NCI-H2227 (cell line): ENCODE measurements at regions not wholly inside any gene's neighbourhood (a gene's known extent, or its start where the extent isn't known, plus 50 kb on each side); places are given as distances from the start of the nearest gene placed in this dataset.

ENCODE experiments used
- DNase-seq: peaks from one replicate; lab custom pipeline; 2025; ENCODE audit not compliant: unreplicated experiment; lab: John Stamatoyannopoulos, UW

DNA sequence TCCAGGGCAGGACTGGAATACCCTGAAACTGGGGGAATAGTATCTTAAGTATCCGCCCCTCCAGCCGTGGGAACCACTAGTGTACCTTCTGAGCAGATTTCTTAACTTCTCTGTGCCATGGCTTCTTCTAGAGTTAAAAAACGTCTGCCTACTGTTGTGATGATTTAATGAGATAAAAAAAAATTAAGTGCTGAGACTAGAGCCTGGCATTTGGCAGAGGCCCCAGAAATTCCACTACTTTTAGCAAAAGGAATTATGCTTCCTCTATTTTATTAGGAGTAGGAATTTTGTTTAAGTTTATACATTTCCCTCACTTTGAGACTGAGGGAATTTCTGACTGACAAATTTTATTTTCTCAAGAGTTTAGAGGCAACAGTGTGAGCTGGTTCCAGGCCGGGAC lies 371.2 kb upstream of the B3GAT1 start:
- DNase-seq = no peak

DNA sequence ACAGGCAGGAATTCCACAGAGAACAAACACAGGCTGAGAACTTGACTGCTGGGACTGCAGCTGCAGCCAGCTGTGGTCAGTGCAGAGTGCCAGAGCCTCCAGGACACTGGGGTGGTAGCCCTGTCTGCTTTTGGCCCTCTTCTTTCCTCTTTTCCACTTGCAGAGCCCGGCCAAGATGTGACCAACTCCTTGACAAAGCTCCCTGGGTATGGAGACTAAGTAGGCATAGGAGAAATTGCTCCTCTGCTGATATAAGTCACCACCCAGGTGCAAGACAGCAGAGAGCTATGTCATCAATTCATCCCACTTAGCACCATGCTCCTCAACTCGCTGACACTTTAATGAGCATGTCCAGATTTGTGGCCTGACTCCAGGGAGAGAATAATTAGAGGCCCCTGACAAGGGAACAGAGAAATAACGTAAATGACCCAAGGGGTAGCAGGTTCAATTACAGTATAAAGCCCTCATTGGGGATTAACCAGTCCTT lies 369.4 kb upstream of the B3GAT1 start:
- DNase-seq = peak; percentile 34

DNA sequence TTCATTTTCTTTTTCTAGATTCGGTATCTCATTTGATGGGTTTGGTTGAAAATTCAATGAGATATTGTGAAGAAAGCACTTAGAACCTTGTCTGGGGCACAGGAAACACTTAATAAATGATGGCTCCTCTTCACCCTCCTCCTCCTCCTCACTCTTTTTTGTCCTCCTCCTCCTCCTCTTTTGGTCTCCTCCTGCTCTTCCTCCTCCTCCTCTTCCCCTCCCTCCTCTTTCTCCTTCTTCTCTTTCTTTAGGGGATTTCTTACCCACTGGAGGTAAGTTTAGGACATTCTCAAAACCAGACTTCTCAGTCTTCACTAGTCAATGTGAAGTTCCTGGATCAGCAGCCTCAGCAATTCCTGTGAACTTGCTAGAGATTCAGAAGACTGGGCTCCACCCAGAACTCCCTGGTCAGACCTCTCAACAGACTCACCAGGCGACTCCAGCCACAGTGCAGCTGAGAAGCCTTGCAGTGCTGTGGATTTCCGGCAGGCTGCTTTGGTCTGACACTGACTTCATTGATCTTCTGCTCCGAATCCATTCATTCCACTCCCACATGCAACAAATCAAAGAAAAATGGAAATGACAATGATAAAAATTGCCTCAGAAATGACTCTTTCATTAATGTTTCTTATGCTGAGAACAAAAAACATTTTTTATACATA lies 368.6 kb upstream of the B3GAT1 start:
- DNase-seq = no peak

DNA sequence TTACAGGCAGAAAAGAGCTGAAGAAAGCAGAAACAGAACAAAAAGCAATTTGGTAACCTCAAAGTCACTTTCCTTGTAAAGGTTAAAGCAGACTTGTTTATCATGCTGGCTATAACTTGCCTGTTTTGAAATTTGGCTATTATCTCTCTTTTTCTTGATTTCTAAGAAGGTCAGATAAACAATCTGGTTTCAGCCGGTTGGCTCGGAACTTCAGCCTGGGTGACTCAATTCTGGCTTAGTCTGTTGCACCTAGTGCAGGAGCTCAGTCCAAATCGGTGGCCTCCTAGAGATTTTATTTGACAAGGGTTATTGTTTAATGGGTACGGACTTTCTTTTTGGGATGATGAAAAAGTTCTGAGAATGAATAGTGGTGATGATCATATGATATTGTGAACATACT lies 367.1 kb upstream of the B3GAT1 start:
- no peak for DNase-seq

DNA sequence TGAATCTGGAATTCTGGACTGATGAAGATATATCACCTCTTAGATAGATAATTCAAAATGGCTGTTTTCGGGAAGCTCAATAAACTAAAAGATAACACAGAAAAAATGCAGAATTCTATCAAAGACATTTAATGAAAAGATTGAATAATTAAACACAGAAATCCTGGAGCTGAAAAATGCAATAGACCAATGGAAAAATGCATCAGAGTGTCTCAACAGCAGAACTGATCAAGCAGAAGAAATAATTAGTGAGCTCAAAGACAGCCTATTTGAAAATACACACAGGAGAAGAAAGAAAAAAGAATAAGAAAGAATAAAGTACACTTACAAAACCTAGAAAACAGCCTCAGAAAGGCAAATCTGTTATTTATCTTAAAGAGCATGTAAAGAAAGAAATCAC lies 356.4 kb upstream of the B3GAT1 start:
- no peak for DNase-seq

DNA sequence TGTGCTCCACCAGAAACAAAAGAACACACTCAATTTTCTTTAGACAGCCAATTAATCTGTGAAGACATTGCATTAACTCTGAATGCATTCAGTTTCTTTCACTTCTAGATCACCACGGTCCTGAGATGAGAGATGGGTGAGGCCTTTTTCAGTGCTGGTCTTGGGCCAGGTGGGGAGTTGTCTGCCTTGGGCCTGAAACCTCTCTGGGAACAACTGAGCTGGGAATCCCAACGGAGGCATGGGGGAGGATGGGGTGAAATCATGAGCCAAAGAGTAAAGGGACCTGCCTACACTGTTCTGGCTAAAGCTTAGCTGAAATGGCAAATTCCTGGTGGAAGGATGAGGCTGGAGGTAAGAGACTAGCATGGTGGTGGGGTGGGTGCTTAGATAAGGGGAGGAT lies 353.5 kb upstream of the B3GAT1 start:
- DNase-seq = no peak

DNA sequence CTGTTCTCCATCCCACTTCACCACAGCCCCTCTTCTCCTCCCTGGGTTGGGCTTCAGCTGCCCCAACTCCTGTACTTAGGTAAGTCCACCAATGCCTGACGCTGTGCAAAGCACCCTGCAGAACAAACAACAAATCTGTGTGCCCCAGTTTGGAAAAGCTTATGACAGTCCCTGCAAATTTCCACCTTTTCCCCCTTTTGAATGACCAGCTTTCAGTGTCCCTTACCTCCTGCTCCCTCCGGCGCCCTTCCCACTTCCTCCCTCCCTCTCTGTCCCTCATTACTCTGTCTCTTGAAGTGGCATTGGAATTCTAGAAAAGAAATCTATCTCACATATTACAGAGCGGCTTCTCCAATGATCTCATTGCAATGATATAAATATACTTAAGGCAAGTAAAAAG lies 352.9 kb upstream of the B3GAT1 start:
- DNase-seq = no peak

DNA sequence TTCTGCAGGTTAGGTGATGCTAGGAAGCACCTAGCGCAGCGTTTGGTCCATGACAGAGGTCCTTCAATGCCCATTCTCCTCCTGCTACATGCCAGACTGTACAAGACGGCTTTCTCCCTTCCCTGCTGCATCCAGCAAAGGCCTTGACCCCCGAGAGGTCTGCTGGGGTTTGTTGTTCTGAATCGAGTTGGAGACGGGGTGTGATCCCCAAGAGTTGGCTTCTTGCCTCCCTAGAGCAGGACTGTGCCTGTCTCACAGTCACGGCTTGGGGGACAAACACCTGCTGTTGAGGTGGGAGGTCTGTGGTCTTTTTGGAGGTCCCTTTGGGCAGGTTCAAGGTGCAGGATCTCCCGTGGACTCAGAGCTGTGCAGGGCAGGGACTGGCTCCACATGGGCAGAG lies 352.3 kb upstream of the B3GAT1 start:
- no peak for DNase-seq

DNA sequence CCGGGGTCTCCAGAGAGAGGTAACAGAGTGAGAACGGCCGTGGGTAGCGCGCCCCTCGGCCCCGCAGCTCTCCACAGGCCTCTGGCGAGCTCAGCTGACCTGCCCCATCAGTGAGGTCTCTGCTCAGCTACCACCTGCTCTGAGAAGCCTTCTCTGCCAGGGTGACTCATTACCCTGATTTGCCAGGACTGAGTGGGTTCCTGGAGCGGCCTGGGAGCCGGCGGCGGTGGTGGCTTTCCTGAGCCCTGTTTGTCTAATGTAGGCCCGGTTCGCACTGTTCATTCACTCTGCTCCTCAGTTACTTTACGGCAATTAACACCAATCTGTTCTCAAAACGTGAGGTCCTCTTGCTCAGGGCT lies 351.0 kb upstream of the B3GAT1 start:
- no peak for DNase-seq

DNA sequence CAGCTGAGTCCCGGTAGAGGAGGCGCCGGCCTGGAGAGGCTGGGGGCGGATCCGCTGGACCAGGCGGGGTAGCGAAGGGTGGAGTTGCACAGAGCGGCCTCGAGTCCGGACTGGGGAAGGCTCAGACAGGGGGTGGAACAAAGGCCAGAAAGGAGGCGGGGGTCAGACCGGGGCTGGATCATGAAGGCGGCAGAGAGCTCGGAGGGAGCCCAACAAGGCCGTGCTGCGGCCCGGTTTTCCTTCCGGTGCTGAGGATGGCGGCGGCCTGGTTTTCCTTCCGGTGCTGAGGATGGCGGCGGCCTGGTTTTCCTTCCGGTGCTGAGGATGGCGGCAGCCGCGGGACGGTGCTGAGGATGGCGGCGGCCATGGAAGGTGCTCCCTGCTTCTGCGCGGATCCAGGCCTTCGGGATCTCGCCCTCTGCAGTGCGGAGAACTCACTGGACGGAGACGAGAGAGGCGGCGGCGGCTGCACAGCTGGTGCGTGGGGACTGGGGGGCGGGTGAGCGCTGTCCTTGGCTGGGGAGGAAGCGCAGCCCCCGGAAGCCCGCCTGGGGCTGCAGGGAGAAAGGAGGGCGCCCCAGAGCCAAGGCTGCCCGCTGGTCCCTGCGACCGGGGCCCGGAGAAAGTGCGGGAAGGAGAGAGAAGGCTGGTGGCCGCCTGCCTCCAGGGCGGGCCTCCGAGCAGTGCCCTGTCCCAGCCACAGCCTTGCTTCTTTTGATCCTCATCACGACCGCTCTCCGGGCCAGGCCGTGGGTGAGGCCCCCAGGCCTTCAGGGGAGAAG lies 350.4 kb upstream of the B3GAT1 start:
- no peak for DNase-seq

DNA sequence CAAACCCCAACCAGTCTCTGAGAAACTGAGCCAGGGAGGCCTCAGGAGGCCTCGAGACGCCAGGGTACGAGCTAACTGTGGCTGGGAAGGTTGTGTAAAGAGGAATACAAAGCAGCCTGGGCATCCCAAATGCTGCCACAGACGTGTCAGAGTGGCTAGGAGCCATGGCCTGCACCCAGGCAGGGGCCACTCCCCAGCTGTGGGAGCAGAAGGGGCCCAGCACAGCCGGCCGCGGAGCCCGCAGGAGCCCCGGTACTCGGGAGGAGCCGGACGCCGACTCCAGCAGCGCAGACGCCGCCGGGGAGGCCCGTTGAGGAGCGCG lies 349.8 kb upstream of the B3GAT1 start:
- no peak for DNase-seq

DNA sequence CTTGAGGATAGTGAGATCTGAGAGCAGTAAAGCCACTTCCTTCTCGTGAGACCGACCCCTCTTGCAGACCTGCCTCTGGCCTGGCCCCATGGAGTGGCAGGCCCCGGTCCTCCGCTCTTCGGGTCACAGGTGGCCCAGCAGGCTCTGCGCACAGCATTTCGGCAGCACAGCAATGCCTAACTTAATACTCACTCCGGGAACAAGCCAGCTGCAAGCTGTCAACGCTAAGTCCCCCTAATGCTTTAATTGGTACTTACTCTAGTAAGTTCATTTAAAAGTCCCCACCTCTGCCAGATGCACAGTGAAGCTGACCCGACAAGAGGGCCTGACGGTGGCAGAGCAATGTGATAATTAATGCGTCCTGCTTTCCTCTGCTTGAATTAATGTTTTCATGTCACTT lies 349.3 kb upstream of the B3GAT1 start:
- no peak for DNase-seq

DNA sequence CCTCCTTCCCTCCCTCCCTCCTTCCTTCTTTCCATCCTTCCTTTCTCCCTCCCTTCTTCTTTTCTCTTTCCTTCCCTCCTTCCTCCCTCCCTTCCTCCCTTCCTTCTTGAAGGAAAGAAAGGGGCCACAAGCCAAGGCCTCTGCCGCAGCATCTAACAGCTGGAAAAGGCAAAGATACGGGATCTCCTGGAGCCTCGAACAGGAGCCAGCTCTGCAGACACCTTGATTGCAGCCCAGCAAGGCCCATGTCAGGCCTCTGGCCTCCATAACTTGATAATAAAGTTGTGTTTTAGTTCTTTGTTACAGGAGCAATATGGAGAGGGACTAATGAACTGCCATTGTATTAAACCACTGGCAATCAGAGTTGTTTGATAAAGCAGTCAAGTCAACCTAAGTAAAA lies 348.9 kb upstream of the B3GAT1 start:
- no peak for DNase-seq

DNA sequence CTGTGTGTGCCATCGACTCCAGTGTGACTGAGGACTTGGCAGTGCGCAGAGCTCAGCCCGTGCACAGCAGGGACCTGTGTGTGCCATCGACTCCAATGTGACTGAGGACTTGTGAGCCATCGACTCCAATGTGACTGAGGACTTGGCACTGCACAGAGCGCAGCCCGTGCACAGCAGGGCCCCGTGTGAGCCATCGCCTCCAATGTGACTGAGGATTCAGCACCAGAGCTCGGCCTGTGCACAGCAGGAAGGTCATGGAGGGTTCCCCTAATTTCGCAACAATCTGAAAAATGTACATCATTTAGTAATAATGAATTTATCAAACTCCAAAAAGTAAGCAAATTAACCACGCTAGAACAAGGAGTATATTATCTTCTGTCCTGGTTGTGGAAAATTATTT lies 348.3 kb upstream of the B3GAT1 start:
- DNase-seq = no peak

DNA sequence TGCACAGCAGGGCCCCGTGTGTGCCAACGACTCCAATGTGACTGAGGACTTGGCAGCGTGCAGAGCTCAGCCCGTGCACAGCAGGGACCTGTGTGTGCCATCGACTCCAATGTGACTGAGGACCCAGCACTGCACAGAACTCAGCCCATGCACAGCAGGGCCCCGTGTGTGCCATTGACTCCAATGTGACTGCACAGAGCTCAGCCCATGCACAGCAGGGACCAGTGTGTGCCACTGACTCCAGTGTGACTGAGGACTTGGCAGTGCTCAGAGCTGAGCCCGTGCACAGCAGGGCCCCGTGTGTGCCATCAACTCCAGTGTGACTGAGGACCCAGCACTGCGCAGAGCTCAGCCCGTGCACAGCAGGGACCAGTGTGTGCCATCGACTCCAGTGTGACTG lies 347.8 kb upstream of the B3GAT1 start:
- DNase-seq = no peak

DNA sequence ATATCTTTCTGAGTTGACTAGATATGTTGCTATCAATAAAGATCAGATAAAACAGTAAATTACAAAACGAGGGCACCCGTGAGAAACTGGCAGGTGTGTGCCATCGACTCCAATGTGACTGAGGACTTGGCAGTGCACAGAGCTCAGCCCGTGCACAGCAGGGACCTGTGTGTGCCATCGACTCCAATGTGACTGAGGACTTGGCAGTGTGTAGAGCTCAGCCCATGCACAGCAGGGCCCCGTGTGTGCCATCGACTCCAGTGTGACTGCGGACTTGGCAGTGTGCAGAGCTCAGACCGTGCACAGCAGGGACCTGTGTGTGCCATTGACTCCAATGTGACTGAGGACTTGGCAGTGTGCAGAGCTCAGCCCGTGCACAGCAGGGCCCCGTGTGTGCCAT lies 347.2 kb upstream of the B3GAT1 start:
- DNase-seq = no peak

DNA sequence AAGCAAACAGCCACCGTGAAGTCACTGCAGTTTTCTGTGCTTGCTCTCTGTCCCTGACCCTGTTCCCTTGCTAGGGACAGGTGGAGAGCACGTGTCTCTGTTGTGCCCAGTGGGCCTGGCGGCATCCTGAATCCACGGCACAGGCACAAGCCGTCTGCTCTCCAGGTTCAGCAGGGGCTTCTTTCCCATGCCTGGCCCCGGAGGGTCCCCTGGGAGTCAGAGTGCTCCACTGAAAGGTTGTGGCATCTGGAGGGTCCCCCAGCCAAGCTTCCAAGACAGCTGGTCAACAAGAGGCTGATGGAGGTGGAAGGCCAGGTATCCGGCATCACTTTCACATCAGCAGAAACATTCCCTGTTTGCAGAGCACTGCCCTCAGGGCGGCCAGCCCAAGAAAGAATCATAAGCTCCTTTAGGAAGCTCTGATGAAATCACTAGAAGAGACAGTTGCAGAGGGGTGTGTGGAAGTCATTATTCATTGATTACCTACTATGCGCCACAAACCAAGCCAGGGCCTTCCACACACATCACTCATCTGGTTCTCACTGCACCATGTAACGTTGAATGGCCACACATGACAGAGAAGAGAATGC lies 346.4 kb upstream of the B3GAT1 start:
- no peak for DNase-seq

DNA sequence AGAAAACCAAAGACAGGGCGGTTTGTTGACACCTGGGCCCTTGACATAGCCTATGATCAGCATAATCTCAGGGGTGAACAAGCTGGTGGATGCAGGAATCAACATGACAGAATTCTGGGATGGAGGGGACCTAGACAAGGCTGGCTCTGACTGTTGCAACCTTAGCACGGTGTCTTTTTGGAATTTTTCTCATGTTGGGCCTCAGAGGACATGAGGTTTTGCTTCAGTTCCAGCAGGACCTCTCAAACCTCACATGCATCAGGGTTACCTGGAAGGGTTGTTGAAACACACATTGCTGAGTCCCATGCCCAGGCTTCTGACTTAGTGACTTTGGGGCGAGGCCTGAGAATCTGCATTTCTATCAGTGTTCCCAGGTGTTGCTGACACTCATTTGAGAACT lies 345.6 kb upstream of the B3GAT1 start:
- no peak for DNase-seq

DNA sequence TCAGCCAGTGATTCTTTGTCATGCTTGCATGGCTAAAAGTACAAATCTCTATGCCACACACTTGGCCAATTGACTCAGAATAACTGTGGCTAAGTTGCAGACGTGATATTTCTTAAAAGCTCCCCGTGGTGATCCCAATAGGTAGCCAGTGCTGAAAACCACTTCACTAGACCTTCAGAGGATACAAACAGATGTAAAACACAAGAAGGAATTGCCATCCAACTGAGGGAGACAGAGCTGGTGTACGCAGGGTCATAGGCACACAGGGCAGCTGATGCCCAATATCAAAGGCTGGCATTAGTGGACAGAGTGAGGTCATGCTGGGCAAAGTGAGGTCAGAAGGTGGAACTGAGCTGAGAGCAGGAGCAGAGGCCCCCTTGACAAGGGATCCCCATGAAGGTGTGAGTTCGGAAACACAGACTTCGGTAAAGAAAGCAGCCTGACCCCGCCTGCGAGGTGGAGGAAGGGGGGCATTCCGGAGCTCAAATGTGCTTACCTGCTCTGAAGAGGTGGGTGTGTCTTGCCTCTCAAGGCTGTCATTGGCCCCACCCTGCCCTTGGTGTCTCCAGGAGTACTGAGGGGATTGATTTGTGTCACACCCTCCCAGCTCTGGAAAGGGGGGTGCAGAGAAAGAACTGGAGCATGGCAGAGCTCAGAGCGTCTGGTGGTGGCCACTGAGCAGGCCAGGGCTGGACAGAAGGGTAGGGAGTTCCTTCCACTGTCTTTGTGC lies 344.9 kb upstream of the B3GAT1 start:
- no peak for DNase-seq

DNA sequence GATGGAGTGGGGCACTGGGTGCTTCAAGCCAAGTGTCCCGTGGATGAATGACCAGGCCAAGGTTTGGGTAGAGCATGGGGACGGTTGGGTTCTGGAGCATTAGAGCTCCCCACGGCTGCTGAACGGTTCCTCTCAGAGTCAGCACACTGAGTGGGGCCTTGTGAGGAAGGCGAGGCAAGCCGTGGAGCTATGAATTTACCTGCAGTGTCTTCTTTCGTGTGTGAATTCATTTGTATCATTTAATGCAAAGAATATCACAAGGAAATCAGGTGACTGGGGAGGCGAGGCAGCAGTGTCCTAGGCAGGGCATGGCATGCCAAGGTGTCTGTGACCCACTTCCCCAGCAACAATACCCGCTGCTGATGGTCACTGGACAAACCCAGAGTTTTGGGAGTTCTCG lies 343.5 kb upstream of the B3GAT1 start:
- no peak for DNase-seq

DNA sequence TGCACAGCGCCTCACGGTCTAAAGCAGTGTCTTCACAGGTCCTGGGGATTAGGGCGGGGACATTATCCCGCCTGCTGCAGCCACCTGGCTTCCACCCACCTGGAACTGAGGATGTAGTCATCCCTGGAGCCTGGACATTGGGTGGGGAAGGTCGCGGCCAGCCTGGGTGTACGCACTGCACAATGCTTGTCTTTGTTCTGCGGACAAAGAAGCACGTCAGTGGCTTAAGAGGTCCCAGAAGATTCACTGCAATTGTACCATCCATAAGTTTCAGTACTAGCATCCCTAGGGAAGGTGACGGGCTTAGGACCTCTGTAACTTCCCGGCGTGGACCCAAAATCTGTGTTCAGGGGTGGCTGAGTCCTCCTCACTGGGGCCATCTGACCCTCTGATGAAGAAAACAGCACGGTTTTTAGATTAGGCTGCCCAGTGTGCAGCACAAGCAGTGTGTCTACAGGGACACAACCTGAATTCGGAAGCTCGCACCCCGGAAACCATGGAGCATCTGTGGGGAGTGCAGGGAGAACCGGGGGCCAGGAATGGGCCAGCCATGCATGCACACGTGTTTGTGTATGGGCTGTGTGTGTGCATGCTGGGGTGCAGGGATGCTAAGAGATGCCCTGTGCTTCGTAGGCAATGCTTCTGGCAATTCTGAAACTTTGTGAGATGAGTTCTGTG lies 342.6 kb upstream of the B3GAT1 start:
- DNase-seq = no peak
